Caki2 (cell line): ENCODE measurements at regions not wholly inside any gene's neighbourhood (a gene's known extent, or its start where the extent isn't known, plus 50 kb on each side); places are given as distances from the start of the nearest gene placed in this dataset.
"Not testable (repeated sequence)": the region's sequence is repeated elsewhere in the genome, so short reads cannot be mapped to it uniquely, and the experiment has no call there.

Experiments used
- DNase-seq: peaks from one replicate; pipeline ENCODE4 v3.0.0-alpha.2; 2015; ENCODE audit warnings: low read depth
- in situ Hi-C: cut with HindIII; loops from 2 replicates; pipeline ENCODE4 v1.10.0; 2016; ENCODE audit warnings: low sequenced_read_pairs, low pct_unique_long_range_greater_than_20kb, mixed read lengths

- DNase-seq: no peak
- in situ Hi-C loops: no loop called here
Measured at GRCh38 chr10:20380401-20380800, 516.7 kb downstream of the NEBL start.

GRCh38 chr10:20372748-20373147 lies 524.4 kb downstream of the NEBL start:
- no peak for DNase-seq
- in situ Hi-C loops: no loop called here

GRCh38 chr10:20370977-20371533 lies 526.1 kb downstream of the NEBL start:
- in situ Hi-C loops, DNase-seq: not testable (repeated sequence)

GRCh38 chr10:20369863-20370736 lies 527.0 kb downstream of the NEBL start:
- DNase-seq: no peak
- in situ Hi-C loops: no loop called here

GRCh38 chr10:20363684-20364083 lies 533.4 kb downstream of the NEBL start:
- no peak for DNase-seq
- in situ Hi-C loops: no loop called here

- in situ Hi-C loops: no loop called here
Measured at GRCh38 chr10:20355915-20356314, 539.7 kb downstream of the PLXDC2 start.

GRCh38 chr10:20355011-20355410 lies 538.8 kb downstream of the PLXDC2 start:
- in situ Hi-C loops: no loop called here
- DNase-seq: no peak

More at GRCh38 chr10:20355915-20356314, 539.7 kb downstream of the PLXDC2 start:
- no peak for DNase-seq

GRCh38 chr10:20354166-20354565 lies 537.9 kb downstream of the PLXDC2 start:
- DNase-seq: no peak
- in situ Hi-C loops: no loop called here

GRCh38 chr10:20350509-20350908 lies 534.3 kb downstream of the PLXDC2 start:
- in situ Hi-C loops: no loop called here
- DNase-seq: no peak

- in situ Hi-C loops: no loop called here
Measured at GRCh38 chr10:20343036-20343435, 526.8 kb downstream of the PLXDC2 start.

More at GRCh38 chr10:20343036-20343435, 526.8 kb downstream of the PLXDC2 start:
- DNase-seq: no peak
